ENCODE measurements at regions not wholly inside any gene's neighbourhood (a gene's known extent, or its start where the extent isn't known, plus 50 kb on each side); places are given as distances from the start of the nearest gene placed in this dataset.
"Not testable (repeated sequence)": the region's sequence is repeated elsewhere in the genome, so short reads cannot be mapped to it uniquely, and the experiment has no call there.

- DNase-seq (ENCODE audit: low read depth): peak; percentile 26
These were observed 183.1 kb upstream of the NOTCH2NLA start for GRCh38 chr1:146411923-146412322.

DNA sequence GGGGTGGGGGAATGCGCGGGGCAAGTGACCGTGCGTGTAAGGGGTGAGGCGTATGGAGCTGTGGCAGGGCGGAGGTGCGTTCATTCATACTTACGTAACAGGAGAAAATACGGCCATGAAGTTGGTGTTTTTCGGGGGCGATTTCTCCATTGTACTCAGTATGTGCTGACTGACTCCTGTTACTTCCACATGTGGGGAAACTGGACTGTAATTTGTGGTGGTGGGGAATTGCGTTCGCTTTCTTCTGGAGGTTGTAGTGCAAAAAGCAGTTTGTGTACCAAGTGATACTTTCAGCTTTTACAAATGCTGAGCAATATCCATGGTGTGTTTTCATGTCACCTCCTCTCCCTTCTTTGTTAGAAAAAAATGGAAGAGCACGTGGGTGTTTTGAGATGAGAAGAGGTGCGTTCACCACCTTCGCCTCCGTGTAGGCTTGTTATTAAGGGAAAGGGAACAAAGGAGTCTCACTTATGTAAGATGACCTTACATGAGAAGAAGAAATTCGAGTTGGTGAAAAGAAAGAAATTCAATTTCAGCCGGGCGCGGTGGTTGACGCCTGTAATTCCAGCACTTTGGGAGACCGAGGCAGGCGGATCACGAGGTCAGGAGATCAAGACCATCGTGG, 181.1 kb upstream of the NOTCH2NLA start:
- DNase-seq (ENCODE audit: low read depth): not testable (repeated sequence)

DNA sequence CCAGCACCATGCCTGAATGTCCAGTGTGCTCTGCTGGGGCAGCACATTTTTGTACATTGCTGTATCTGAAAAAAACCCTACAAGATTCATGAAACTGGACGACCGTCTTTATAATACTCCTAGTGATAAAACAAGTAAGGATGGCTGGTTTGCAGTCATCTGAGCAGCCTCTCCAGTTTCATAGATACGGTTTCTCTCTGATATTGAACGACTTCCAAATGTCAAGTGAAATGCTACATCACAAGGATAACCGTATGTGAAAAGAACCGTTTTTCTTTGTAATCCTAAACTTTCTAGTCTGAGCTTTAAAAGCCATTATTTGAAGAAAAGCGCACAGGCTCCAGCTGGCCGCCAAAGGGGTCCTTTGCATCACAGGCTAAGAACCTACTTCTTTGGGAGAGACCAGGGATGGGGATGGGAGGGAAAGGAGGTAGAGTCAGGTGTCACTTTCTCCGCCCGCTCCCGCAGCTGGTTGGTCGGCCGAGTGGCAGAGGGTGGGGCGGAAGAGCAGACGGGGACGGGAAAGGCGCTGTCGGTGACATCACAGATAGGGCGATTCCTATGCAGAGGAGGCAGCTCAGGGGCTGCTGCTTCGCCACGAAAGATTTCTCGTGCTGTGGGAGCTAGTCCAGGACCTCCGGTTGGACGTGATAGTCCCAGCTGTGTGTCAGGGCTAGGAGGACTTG, 180.4 kb upstream of the NOTCH2NLA start:
- DNase-seq (ENCODE audit: low read depth): not testable (repeated sequence)

DNA sequence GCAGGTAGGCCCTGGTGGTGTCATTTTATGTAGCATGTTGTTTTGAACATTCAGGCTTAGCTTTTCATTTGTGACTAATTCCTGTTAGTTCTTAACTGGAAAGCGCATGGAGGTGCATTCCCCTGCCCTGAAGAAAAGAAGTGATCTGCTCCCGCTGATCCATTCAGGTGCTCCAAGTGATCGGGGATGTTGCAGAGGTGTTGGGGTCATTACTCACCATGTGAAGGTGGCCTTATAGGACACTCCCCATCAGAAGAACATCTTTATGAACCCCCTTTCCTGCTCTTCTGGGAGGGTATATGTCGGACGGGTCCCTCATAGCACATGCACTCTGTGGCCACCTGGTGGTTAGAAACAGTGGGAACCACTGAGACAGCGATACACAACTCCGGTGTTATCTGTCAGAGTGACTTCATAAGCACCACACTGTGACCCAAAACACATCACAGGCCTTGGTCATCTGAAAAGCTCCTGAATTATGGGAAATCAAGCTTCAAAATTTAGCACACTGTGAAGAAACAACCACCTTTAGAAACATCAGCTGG, 172.5 kb upstream of the NOTCH2NLA start:
- DNase-seq (ENCODE audit: low read depth): not testable (repeated sequence)

- DNase-seq (ENCODE audit: low read depth): not testable (repeated sequence)
These were observed 171.6 kb upstream of the NOTCH2NLA start for GRCh38 chr1:146400173-146401121.

- DNase-seq (ENCODE audit: low read depth): not testable (repeated sequence)
These were observed 170.4 kb upstream of the NOTCH2NLA start for GRCh38 chr1:146399225-146399624.

- not testable (repeated sequence) for DNase-seq (ENCODE audit: low read depth)
These were observed 168.0 kb upstream of the NOTCH2NLA start for GRCh38 chr1:146396801-146397200.

GRCh38 chr1:146396242-146396641, 167.4 kb upstream of the NOTCH2NLA start:
- not testable (repeated sequence) for DNase-seq (ENCODE audit: low read depth)

GRCh38 chr1:146393796-146394195, 165.0 kb upstream of the NOTCH2NLA start:
- not testable (repeated sequence) for DNase-seq (ENCODE audit: low read depth)

GRCh38 chr1:146393154-146393553, 164.3 kb upstream of the NOTCH2NLA start:
- not testable (repeated sequence) for DNase-seq (ENCODE audit: low read depth)

GRCh38 chr1:146389178-146389577, 160.4 kb upstream of the NOTCH2NLA start:
- not testable (repeated sequence) for DNase-seq (ENCODE audit: low read depth)

DNA sequence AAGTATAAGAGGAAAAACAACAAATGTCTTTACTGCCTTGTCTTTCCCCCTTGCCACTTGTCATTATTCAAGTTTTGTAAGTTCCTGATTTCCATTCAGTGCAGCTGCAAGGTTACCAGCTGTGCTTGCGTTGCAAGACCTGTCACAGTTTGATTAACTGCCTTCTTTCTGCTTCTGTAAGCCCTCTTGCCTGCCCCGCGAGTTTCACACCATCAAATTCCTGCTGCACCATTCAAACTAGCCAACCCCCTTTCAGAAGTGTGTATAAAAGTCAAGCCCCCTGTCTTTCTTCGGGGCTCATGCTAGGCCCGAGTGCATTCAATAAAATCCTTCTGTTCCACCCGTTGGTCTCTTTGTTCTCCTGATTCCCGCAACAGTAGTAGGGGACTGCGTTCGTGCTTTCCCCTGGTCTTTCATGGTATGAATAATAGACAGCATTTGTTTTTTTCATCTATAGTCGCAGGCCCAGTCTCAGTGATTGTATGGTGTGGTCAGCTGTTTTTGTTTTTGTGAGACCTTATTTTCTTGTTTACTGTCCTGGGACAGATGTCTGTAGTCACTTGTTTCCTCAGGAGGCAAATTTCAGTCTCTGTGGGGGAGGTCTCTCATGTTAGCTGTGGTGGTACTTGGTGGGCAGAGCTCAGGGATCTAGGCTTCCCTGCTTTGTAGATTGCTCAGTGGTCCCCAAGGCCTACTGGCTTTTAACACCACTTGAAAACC, 159.1 kb upstream of the NOTCH2NLA start:
- DNase-seq (ENCODE audit: low read depth): not testable (repeated sequence)

- DNase-seq (ENCODE audit: low read depth): not testable (repeated sequence)
These were observed 158.3 kb upstream of the NOTCH2NLA start for GRCh38 chr1:146386851-146387749.

DNA sequence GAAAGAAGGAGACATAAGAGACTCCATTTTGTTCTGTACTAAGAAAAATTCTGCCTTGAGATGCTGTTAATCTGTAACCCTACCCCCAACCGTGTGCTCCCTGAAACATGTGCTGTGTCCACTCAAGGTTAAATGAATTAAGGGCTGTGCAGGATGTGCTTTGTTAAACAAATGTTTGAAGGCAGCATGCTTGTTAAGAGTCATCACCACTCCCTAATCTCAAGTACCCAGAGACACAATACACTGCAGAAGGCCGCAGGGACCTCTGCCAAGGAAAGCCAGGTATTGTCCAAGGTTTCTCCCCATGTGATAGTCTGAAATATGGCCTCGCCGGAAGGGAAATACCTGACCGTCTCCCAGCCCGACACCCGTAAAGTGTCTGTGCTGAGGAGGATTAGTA, 152.4 kb upstream of the NOTCH2NLA start:
- not testable (repeated sequence) for DNase-seq (ENCODE audit: low read depth)

GRCh38 chr1:146376708-146377496, 148.1 kb upstream of the NOTCH2NLA start:
- DNase-seq (ENCODE audit: low read depth): peak; percentile 46

- peak; percentile 75 for DNase-seq (ENCODE audit: low read depth)
These were observed 147.5 kb upstream of the NOTCH2NLA start for GRCh38 chr1:146376309-146376707.

DNA sequence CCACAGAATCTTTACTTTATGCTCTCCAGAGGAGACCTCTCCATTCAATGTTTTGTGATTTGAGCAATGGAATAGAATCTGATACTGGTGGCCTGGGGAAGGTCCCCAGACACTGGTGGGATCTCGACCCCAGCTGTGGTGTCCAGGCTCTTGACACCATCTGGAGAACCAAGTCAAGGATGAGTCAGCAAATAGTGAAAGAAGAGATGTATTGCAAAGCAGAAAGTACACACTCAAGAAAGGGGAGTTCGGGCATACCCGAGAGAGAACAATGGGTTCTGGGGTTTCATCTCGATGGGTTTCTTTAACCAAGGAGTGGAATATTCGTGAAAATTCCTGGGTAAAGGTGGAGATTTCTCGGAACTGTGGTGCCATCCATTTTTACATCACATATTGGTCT, 146.3 kb upstream of the NOTCH2NLA start:
- not testable (repeated sequence) for DNase-seq (ENCODE audit: low read depth)

GRCh38 chr1:146369940-146370339, 141.1 kb upstream of the NOTCH2NLA start:
- DNase-seq (ENCODE audit: low read depth): peak; percentile 28

- DNase-seq (ENCODE audit: low read depth): not testable (repeated sequence)
These were observed 126.6 kb upstream of the NOTCH2NLA start for GRCh38 chr1:146355373-146355772.
